Chondrocyte (in vitro differentiated cells): ENCODE measurements at regions not wholly inside any gene's neighbourhood (a gene's known extent, or its start where the extent isn't known, plus 50 kb on each side); places are given as distances from the start of the nearest gene placed in this dataset.

Source experiments
- DNase-seq: peaks from one replicate; pipeline ENCODE4 v3.0.0; 2021; ENCODE audit warnings: mixed read lengths, low spot score
- H3K27ac Mint-ChIP-seq: one replicate; pipeline ENCODE4 v1.8.0; 2021; ENCODE audit warnings: mild to moderate bottlenecking, moderate library complexity, mixed read lengths; ENCODE audit not compliant: unreplicated experiment
- H3K27me3 Mint-ChIP-seq: 2 replicates; pipeline ENCODE4 v1.8.0; 2021; ENCODE audit warnings: low read depth, mixed read lengths
- H3K36me3 Mint-ChIP-seq: 2 replicates; pipeline ENCODE4 v1.8.0; 2021; ENCODE audit warnings: low read depth, mixed read lengths
- H3K4me1 Mint-ChIP-seq: 2 replicates; pipeline ENCODE4 v1.8.0; 2021; ENCODE audit warnings: low read depth, mild to moderate bottlenecking, mixed read lengths
- H3K4me3 Mint-ChIP-seq: one replicate; pipeline ENCODE4 v1.8.0; 2021; ENCODE audit warnings: mild to moderate bottlenecking, moderate library complexity, mixed read lengths; ENCODE audit not compliant: unreplicated experiment
- H3K9me3 Mint-ChIP-seq: 2 replicates; pipeline ENCODE4 v1.8.0; 2021; ENCODE audit warnings: low read depth, mixed read lengths
- TF ChIP-seq, protein P1 (sequence below): fragments of 200-600 bp; sonication (generic); IDR thresholded peaks from 2 replicates; pipeline ENCODE4 v1.5.0; 2021; ENCODE audit warnings: antibody characterized with exemption, mild to moderate bottlenecking, moderate library complexity

GRCh38 chr2:152245653-152246052 is 70.1 kb upstream of the STAM2 start:
- H3K27me3 Mint-ChIP-seq = peaks cover 2% of the 10 kb centered on the region
- peaks cover 16% of the 10 kb centered on the region for H3K4me1 Mint-ChIP-seq
- DNase-seq = no peak
- TF ChIP-seq, protein P1, sequence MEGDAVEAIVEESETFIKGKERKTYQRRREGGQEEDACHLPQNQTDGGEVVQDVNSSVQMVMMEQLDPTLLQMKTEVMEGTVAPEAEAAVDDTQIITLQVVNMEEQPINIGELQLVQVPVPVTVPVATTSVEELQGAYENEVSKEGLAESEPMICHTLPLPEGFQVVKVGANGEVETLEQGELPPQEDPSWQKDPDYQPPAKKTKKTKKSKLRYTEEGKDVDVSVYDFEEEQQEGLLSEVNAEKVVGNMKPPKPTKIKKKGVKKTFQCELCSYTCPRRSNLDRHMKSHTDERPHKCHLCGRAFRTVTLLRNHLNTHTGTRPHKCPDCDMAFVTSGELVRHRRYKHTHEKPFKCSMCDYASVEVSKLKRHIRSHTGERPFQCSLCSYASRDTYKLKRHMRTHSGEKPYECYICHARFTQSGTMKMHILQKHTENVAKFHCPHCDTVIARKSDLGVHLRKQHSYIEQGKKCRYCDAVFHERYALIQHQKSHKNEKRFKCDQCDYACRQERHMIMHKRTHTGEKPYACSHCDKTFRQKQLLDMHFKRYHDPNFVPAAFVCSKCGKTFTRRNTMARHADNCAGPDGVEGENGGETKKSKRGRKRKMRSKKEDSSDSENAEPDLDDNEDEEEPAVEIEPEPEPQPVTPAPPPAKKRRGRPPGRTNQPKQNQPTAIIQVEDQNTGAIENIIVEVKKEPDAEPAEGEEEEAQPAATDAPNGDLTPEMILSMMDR = no peak
- peaks cover 5% of the 10 kb centered on the region for H3K9me3 Mint-ChIP-seq
- H3K36me3 Mint-ChIP-seq = peaks cover under 1% of the 10 kb centered on the region
- H3K4me3 Mint-ChIP-seq = no peak overlapping the region
- H3K27ac Mint-ChIP-seq = no peak overlapping the region

DNA sequence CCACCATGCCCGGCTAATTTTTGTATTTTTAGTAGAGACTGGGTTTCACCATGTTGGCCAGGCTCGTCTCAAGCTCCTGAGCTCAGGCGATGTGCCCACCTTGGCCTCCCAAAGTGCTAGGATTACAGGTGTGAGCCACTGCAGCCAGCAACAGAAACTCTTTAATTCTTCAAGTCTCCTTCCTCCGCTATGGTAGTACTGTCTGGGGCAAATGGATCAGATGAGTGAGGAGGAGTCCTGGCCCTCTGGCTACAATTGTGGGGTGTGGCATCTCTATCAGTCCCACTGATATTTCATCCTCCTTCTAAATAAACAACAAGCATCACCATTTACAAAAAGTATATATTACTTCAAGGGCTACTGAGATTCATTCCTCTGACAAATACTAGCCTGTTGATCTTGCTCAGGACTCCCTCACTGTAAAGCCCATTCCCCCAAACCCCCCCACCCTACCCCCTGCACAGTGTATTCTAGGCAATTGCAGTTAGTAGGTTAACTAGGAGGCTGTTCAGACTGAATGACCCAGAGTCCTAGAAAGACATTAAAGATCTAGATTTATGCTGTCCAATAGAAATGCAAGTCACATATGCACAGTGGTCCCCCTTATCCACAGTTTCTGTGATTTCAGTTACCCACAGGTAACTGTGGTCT is 71.2 kb upstream of the STAM2 start:
- H3K27ac Mint-ChIP-seq = peak overlapping the region; percentile 49
- peaks cover 2% of the 10 kb centered on the region for H3K27me3 Mint-ChIP-seq
- peaks cover 15% of the 10 kb centered on the region for H3K4me1 Mint-ChIP-seq
- DNase-seq = no peak
- TF ChIP-seq, protein P1 = no peak
- H3K36me3 Mint-ChIP-seq = no peaks in the 10 kb centered on the region
- H3K4me3 Mint-ChIP-seq = no peak overlapping the region
- H3K9me3 Mint-ChIP-seq = no peaks in the 10 kb centered on the region

DNA sequence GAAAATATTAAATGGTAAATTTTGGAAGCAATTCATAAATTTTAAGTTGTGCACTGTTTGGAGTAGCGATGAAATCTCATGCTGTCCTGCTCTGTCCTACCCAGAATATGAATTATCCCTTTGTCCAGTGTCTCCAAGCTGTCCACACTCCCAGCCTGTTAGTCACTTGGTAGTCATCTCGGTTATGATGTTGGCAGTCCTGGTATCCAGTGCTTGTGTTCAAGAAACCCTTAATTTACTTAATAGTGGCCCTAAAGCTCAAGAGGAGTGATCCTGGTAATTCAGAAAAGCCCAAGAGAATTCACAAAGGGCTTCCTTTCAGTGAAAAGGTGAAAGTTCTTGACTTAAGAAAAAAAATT is 71.8 kb upstream of the STAM2 start:
- Mint-ChIP-seq H3K9me3 (no peaks in the 10 kb centered on the region), H3K27ac (no peak overlapping the region), H3K36me3 (no peaks in the 10 kb centered on the region), H3K4me3 (no peak overlapping the region), H3K27me3 (peaks cover 2% of the 10 kb centered on the region), H3K4me1 (peaks cover 15% of the 10 kb centered on the region)
- TF ChIP-seq, protein P1 = no peak
- no peak for DNase-seq

- TF ChIP-seq, protein P1 = no peak
- H3K4me3 Mint-ChIP-seq = no peak overlapping the region
- H3K36me3 Mint-ChIP-seq = no peaks in the 10 kb centered on the region
- no peaks in the 10 kb centered on the region for H3K4me1 Mint-ChIP-seq
- DNase-seq = no peak
- peaks cover 11% of the 10 kb centered on the region for H3K27me3 Mint-ChIP-seq
- no peaks in the 10 kb centered on the region for H3K9me3 Mint-ChIP-seq
- no peak overlapping the region for H3K27ac Mint-ChIP-seq
Observed at GRCh38 chr2:152250421-152251100, 75.0 kb upstream of the STAM2 start.

GRCh38 chr2:152251211-152251610 is 75.6 kb upstream of the STAM2 start:
- no peaks in the 10 kb centered on the region for H3K9me3 Mint-ChIP-seq
- no peaks in the 10 kb centered on the region for H3K4me1 Mint-ChIP-seq
- no peak overlapping the region for H3K27ac Mint-ChIP-seq
- H3K36me3 Mint-ChIP-seq = no peaks in the 10 kb centered on the region
- TF ChIP-seq, protein P1 = no peak
- no peak for DNase-seq
- H3K27me3 Mint-ChIP-seq = peaks cover 11% of the 10 kb centered on the region
- H3K4me3 Mint-ChIP-seq = no peak overlapping the region
